ENCODE measurements at regions not wholly inside any gene's neighbourhood (a gene's known extent, or its start where the extent isn't known, plus 50 kb on each side); places are given as distances from the start of the nearest gene placed in this dataset.
"Not testable (repeated sequence)": the region's sequence is repeated elsewhere in the genome, so short reads cannot be mapped to it uniquely, and the experiment has no call there.

DNA sequence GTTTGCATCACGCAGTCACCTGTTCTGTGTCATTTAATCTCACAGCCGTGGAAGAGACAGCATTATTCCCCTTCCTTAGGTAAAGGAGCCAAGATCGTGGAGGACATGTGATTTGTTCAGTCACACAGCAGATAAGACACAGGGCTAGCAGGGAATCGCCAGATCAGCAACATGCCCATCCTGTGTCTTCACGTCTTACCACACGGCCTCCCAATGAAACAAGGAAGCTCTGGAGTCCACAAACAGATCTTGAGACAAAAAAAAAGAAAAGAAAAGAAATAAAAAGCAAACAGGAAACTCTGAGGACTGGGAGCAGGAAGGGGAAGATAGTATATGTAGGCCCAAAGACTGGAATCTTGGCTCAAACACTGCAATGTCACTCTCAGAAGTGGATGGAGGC, 155.3 kb downstream of the ADSS2 start:
- no peak for DNase-seq (ENCODE audit: low read depth in 2 of 2)

DNA sequence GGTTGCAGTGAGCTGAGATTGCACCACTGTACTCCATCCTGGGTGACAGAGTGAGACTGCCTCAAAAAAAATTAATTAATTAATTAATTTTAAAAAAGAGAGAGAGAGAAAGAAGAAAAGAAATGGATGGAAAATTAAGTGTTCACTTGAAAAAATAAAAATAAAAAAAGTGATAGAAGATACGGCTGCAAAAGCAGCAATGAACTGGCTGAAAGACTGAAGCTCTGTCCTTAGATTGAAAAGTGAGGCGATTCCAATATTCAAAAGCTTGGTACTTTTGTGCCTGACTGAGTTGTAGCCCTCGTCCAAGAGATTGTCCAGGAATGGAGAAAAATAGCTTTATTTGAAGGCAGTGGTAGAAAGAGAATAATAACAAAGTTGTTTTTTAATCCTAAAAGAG, 154.6 kb downstream of the ADSS2 start:
- no peak for DNase-seq (ENCODE audit: low read depth in 2 of 2)

DNA sequence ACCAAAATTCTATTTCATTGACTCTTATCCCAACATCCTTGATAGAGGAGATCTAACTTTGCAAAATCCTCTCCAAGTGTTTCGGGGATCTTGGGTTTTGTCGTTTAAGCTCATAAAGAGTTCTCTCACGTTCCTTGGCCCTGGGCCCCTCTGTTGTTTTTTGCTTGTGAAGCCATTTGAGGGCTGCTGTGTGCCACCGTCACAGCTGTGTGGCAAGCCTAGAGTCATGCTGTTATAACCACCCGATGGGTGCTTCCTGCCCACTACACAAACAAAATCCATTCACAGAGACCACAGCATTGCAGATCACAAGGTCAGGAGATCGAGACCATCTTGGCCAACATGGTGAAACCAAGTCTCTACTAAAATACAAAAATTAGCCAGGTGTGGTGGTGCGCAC, 154.1 kb downstream of the ADSS2 start:
- no peak for DNase-seq (ENCODE audit: low read depth in 2 of 2)

DNA sequence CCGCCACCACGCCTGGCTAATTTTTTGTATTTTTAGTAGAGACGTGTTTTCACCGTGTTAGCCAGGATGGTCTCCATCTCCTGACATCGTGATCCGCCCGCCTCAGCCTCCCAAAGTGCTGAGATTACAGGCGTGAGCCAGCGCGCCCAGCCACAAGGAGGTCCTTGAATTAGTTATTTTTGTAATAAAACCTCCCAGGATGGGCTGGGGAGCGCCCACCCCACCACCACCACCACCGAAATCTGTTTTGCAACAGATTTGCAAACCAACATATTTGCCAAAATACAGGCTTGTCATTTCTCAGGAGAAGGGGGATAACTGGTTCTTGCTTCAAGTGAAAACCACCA, 151.7 kb downstream of the ADSS2 start:
- not testable (repeated sequence) for DNase-seq (ENCODE audit: low read depth in 2 of 2)

DNA sequence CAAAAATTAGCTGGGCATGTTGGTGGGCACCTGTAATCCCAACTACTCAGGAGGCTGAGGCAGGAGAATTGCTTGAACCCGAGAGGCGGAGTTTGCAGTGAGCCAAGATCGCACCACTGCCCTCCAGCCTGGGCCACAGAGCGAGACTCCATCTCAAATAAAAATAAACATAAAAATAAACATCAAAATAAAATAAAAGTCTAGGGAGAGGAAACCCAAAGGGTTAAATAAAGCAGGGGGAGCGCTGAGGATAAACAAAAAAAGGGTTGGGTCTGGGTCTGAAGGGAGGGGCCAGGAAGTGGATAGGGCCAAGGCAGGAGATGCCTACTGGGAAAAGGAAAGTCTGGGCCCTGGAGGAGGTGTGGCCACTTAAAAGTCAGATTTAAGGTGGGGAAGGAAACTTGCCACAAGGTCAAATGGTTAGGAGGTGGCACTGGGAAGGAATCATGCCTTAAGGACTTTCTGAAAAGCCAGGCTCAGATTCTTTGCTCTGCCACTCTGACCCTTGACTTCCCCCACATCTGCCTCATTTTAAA, 150.0 kb downstream of the ADSS2 start:
- no peak for DNase-seq (ENCODE audit: low read depth in 2 of 2)

DNA sequence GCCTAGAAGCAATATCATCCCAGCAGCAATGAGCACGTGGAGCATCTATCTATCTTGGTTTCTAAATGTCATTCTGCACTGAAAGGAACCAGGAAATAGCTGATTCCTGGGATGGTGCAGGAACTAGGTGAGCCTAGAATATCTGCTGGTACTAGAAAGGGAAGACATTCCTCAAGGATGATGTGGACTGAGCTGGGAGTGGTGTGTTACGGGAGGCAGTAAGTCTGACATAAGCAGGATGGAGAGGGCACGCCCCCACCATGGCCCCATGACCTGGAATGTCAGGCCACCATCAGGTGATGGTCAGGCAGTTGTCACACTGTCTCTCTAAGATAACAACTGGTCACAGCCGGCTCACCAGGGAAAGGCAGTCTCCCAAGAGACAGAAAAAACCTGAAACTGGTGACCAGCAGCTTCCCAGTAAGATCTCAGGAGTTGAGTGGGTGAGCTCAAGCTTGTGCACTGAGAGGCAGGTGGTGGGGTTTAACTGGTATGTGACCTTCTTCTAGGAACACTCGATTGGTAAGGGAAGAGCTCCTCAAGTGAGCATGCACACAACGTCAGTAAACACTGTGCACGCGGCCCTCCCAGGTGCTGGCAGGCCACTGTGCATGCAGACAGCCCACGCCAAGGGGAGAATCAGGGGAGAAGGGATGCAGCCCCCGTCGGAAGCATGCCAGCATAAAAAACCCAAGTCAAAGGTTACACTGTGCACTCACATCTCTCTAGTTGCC, 148.7 kb downstream of the ADSS2 start:
- DNase-seq (ENCODE audit: low read depth in 2 of 2), result no peak

DNA sequence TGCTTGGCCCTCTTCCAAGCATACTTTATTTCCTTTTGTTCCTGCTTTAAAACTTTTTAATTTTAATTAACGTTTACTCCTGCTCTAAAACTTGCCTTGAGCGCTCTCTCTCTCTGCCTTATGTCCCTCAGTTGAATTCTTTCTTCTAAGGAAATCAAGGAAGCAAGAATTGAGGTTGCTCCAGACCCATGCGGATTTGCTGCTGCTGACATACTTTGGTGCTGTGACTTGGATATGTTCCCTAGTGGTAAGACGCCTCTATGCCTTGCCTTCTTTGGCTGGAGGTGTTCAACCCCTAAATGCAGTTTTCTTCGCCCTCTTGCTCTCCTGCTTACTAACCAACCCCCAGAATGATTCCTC, 148.1 kb downstream of the ADSS2 start:
- DNase-seq (ENCODE audit: low read depth in 2 of 2), result no peak

DNA sequence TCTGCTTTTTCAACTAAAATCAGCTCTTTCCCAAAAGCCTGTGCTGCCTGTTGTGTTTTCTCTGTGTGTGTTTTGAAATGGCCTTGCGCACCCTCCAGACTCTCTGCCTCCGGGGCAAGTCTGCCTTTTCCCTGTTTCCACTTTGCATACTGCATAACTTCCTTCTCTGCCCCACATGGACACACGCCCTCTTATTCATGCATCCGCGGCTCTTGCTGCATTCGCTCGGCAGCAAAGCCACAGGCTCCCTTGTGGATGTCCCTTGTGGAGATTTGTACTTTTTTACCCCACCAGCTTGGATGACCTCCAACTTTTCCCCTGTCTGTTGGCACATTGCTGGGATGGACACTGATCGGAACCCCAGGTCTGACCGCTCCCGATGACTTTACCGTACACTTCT, 147.6 kb downstream of the ADSS2 start:
- DNase-seq (ENCODE audit: low read depth in 2 of 2), result no peak

DNA sequence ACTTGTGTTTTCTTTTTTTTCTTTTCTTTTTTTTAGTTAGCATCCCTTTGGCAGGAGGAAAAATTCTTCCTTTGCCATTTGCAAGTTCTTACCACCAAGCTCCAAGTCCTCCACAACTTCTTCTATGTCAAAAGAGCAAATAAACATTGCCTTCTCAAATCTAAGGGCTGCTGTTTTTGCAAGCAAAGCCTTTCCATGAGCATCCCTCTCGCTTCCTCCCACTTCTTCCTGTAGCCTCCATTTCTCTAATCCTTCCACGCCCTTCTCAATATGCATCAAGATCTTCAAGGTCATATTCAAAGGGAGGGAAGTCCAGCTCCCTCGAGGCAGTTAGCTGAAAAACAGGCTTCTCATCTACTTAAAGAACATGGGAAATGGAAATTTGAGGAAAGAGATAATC, 147.1 kb downstream of the ADSS2 start:
- DNase-seq (ENCODE audit: low read depth in 2 of 2), result no peak

DNA sequence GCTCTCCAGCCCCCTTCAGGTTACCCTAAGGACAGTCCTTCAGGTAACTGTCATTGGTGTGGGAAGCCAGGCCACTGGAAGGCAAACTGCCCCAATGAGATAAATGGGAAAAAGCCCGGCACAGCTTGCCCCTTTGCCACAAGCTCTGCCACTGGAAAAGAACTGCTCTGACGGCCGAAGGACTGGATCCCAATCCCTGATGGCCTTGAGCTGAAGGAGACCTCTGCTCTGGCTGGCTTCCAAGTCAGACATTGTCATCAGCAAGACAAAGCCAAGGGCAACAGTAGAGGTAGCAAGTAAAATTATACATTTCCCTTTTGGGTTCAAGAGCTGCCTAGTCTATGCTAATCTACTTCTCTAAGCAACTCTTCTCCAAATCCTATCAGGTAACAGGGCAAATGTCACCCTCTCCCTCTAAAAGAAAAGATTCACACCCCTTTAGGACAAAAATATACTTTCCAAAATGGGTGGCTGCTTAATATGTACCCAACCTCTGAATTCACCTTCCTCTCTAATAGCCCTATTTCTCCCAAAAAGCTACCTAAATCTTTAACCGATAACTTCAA, 145.8 kb downstream of the ADSS2 start:
- DNase-seq (ENCODE audit: low read depth in 2 of 2), result no peak

DNA sequence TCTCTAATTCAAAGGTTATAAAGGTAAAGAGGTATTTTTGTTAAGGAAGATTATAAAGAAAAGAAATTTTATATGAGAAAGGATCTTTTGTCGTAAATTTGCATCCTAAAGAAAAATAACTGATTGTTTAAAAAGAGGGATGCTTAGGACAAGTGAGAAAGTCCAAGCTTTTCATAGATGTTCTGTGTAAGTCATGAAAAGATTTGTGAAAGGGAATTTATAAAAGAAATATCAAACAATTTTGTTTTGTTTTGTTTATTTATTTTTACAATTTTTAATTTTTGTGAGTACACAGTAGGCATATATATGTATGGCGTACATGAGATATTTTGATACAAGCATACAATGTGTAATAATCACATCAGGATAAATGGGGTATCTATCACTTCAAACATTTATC, 145.2 kb downstream of the ADSS2 start:
- no peak for DNase-seq (ENCODE audit: low read depth in 2 of 2)

DNA sequence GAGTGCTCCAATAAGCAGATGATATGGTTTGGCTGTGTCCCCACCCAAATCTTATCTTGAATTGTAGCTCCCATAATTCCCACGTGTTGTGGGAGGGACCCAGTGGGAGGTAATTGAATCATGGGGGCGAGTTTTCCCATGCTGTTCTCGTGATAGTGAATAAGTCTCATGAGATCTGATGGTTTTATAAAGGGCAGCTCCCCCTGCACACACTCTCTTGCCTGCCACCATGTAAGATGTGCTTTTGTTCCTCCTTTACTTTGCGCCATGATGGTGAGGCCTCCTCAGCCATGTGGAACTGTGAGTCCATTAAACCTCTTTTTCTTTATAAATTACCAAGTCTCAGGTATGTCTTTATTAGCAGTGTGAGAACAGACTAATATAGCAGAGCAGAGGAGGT, 142.5 kb downstream of the ADSS2 start:
- DNase-seq (ENCODE audit: low read depth in 2 of 2), result not testable (repeated sequence)

DNA sequence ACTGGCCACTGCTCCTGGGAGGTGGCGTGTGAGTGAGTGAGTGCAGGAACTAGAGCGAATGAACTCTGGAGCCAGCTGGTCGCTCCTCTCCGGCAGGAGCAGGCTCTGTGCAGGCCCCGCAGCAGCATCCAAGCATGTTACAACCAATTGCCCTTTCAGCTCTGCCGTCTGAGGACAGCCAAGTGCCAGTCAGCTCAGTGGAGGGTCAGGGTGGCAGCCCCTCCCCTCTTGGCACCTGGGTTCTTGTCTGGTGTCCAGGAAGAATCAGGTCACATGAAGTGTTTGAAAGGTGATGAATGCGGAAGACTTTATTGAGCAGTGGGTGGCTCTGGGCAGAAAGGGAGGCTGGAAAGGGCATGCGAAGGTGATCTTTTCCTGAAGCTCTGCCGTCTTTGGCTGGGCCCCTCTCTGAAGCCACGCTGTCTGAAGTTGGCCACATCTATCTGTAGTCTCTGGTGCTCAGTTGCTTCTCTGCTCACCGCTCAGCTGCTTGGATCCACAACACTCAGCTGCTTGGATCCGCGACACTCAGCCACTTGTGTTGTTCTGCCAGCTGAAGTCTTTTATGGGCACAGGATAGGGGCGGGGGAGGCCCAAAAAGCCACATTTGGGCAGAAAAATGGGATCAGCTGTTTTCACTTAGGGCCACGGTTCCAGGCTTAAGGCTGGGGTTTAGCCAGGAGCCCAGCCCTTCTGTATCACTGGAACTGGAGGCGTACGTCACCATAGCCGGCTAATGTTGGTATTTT, 139.8 kb downstream of the ADSS2 start:
- DNase-seq (ENCODE audit: low read depth in 2 of 2), result no peak

DNA sequence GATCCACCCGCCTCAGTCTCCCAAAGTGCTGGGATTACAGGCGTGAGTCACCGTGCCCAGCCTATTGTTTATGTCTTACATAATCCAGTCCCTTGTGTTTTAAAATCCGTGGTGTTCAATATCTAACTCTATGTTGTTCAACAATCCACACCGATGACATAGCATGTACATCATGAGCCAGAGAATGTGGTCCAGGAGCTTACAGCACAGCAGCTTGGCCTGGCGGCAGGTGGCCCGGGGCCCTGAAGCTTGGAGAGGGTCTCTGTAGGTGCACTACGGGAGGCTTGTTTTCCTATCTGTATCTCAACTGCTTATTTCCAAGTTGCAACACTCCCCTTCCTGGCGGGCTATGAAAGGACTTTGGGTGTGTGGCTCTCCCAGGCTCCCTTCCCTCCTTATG, 138.4 kb downstream of the ADSS2 start:
- DNase-seq (ENCODE audit: low read depth in 2 of 2), result no peak

DNA sequence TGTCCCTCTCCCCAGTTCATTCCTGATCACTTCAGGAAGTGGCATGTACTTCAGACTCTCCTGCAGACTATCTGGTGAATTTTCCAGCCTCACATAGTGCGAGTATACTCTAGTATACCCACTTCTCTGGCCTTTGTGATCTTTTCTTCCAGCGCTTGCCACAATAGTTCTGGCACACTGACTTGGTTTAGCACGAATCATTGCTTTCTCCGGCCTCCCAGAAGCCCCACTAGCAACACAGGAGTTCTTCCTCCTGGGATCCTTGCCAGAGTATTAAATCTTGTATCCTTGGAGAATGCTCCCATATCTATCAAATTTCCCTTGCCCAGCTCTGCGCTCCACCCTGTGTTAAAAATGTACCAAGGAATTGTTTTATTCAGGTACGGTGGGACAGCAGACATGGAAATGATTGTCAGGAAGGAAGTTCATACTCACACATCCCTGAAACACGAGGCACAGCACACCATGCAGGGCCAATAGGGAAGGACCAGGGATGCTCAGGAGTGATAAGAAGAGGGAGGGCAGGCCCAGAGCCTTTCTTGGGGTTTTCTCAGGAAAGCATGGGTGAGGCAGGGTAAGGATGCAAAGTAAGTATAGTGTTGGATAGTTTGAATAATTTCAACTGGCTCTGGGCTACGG, 136.7 kb downstream of the ADSS2 start:
- no peak for DNase-seq (ENCODE audit: low read depth in 2 of 2)

DNA sequence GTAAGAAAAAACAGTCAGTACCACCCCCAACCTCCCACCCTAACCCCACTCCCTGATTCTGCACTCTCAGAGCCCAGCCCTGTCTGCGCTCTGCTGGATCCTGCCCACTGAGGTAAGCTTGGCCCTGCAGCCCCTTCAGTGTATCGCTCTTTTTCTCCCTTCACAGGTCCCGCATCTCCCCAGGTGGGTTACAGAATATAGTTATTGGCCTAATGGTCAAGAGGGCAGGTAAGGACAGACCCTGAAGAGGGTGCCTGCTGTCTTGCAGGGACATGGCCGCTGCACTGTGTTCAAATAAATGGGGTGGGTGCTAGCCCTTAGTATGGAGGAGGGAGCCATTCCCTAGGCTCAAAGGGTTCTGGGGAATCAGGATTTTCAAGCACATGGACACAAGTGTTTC, 135.7 kb downstream of the ADSS2 start:
- DNase-seq (ENCODE audit: low read depth in 2 of 2), result no peak

DNA sequence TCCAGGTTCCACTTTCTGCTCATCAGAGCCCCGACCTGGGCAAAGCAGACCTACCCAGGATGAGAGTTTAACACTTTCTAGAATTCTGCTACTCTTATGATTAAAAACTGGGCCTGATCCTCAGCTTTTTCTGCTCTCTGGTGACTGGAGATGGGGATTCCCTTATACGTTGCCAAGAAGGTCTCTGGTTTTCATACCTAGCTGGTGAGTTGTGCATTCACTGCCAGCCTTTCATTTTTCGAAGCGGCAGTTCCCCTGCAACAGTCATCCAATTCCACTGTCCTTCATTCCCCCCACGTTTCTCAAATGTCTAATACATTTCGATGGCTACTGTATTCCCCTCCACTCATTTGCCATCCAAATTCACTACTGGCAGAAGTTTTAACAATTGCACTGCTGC, 135.3 kb downstream of the ADSS2 start:
- DNase-seq (ENCODE audit: low read depth in 2 of 2), result no peak

DNA sequence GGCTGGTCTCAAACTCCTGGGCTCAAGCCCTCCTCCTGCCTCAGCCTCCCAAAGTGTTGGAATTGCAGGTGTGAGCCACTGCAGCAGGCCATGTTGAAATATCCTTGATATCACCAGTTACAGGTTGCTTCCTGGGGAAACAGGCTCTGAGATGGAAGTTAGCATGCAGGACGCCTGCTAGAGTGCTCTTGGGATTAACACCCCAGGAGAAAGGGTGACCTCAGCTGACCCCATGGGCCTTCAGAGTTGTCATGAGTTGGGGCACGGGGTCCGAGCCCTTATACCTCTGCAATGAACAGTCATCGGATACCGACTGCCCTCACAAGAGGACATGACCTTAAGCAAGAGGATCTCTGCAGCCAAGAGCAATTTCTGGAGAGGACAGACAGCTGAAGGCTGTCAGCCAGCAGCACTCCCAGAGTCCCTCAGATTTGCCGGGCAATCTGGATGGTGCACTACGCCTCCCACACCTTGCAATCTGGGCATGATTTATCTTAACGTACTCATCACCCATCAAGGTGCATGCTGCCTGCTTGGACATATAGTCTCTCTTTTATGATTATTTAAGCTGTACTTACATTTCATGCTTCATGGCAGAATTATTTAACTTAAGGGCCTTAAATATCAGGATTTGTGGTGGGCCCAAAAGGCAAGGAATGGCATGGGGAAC, 134.6 kb downstream of the ADSS2 start:
- DNase-seq (ENCODE audit: low read depth in 2 of 2), result no peak

DNA sequence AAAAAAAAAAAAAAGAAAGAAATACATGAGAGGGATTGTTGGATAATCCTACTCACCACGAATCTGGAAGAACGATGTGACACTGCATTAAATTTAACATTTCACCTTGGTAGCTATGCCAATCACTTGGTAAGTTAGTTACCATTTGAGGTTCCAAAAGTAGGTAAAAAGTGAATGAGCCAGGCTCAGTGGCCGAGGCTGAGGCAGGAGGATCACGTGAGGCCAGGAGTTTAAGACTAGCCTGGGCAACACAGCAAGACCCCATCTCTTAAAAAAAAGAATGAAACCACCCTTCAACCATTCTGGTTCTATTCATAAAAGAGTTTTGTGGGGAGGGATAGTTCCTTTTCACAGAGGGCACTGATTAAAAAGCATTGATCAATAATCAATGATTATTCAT, 133.6 kb downstream of the ADSS2 start:
- DNase-seq (ENCODE audit: low read depth in 2 of 2), result no peak

DNA sequence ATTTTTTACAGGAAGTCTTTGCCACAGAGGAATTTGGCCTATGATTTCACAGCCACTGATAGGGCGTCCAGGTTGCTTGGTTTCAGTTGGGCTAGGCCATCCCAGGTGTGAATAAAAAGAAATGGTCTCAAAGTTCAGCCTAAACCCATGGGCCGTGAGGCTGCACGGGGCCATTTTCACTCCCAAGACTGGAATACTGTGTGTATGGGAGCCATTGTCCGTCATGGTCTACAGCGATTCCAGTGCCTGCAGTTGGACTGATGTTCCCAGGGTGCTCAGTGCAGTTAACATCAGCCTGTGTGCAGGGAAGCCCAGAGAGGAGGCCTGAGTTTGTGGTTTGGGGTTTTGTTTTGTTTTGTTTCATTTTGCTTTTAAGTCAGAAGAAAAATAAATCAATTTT, 133.2 kb downstream of the ADSS2 start:
- DNase-seq (ENCODE audit: low read depth in 2 of 2), result no peak

DNA sequence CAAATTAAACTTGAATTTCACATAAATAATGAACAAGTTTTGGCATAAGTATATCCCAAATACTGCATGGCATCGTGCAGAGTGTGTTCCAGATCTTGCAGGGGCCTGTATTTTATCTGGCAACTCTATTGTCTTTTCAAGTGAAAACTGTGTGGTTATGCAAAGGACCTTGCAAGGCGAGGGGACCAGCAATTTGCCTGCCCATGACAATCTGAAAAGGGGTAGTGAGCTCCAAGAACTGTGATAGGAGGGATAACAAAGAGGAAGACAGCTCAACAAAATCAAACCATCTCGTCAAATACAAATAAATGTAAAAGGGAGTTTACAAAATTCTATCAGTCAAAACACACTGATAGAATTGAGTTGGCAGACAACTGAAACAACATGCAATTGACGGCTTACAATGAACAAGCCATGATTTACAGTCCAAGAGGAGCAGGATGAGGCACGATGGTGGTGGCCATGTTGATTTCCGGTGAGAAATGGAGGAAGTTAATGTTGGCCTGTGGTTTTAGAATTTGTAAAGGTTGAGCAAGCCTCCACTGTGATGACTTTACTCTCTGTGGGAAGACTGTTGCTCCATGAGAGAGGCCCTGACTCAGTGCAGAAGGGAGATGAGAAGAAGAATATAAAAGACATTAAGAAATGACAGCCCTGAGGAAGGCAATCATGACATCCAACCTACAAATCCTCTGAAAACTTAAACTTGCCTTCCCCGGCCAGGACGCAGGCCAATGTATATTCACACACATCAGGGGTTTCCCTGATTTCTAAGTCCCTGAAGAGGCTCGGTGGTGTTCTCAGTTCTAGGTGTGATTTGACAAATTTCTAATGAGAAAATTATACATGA, 132.2 kb downstream of the ADSS2 start:
- DNase-seq (ENCODE audit: low read depth in 2 of 2), result no peak
